Activated CD4-positive, alpha-beta T cell treated with anti-CD3 and anti-CD28 coated beads, Interleukin-2, Interleukin-6, amounts not matched to agents 100 ng/mL and 50 ng/mL, durations not matched to agents 16 hours and 8 hours (primary cell): ENCODE measurements at regions not wholly inside any gene's neighbourhood (a gene's known extent, or its start where the extent isn't known, plus 50 kb on each side); places are given as distances from the start of the nearest gene placed in this dataset.

ENCODE experiments used
- DNase-seq: peaks from one replicate; pipeline ENCODE4 v3.0.0-alpha.2; 2020

DNA sequence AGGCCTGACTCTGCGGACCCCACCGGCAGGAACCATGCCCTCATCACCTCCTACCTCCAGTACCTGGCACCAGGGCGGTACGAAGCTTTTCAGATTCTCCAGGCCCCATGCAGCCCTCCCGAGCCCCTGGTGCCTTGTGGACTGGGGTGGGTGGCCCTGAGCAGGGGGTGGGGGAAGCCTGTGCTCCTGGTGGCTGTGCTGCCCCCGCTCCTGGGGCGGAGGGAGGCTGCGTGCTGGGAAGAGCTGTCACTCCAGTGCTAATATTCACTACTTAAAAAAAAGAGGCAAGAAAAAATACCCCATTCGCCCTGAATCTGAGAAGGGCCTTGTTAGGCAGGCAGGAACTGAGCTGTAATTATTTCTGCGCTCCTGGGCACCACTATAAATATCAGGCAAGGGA lies 111.8 kb downstream of the ENGASE start:
- no peak for DNase-seq

DNA sequence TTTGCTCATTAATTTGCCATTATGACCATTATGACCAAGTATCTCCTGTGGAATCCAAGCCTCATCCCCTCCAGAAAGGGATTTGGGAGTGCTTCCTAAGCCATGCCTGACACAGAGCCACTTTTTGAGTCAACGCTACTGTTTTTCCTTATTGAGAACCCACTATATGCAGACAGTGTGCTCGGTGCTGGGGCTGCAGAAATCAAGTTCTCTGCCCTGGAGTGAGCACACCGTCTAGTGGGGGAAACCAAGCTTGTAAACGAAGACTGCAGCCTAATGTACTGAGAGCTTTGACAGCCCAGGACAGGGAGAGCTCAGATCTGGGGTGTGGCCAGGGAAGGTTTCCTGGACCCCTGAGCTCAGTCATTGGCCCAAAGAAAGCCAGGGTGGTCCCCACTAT lies 111.0 kb downstream of the ENGASE start:
- no peak for DNase-seq

DNA sequence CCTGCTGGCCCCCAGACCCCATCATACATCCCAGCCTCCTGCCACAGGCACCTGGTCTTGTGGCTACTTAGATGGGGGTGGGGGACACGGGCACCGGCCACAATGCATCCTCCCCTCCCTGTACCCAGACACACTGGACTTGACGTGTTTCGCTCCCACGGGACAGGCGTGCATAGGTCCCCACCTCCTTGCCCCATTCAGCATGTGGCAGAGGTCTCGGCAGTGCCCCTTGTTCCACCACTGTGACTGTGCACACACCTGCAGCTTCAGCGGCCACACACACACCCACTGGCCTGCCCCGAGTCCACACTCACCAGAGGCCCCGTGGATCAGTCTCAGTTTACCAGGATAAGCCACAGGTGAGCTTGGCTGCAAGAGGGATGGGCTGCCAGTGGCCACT lies 109.6 kb downstream of the ENGASE start:
- no peak for DNase-seq

DNA sequence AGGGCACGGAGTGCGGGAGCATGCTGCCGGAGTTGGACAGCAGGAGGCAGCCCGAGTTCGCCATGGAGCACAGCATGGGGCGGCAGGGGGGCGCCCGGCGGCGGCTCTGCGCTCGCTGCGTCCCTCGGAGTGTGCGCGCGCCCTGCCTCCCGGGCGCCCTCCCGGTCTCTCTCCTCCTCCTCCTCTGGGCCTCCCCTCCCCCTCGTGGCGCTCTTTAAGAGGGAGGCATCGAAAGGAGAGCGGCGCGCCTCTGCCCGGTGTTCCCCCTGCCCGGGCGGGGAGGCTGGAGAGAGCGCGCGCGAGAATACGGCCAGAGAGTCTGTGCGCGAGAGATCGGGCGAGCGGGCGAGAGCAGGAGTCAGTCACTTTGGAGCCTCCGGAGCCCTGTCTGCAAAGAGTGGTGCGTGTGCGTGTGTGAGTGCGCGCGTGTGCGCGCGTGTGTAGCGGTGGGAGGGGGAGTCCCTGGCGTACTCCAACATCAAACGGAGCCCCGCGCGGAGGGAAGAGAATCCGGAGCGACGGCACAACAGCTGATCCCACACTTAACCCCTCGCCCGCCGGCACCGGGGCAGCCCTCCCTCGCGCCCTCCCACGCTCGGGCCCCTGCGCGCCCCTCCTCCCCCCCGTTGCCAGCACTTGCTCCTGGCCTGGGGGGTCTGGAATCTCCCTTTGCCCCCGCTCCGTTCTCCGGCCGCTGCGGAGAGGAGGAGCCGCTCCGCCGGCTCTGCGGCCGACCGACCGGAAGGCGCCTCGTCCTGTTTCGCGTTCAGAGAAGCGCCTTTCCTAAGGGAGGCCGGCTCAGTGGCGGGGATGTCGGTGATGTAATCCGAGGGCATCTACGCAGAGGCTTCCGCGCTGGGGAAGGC lies 108.9 kb downstream of the ENGASE start:
- no peak for DNase-seq

DNA sequence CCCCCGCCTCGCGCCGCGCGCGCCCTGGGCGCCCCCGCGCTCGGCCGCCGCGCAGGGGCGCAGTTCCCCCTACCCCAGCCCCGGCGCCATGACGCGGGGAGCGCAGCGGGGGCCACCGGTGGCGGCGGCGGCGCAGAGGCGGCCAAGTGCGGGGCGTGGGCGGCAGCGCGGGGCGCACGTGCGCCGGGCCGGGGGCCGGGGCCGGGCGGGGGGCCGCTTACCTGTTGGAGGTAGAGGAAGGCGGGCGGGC lies 108.3 kb downstream of the ENGASE start:
- no peak for DNase-seq

DNA sequence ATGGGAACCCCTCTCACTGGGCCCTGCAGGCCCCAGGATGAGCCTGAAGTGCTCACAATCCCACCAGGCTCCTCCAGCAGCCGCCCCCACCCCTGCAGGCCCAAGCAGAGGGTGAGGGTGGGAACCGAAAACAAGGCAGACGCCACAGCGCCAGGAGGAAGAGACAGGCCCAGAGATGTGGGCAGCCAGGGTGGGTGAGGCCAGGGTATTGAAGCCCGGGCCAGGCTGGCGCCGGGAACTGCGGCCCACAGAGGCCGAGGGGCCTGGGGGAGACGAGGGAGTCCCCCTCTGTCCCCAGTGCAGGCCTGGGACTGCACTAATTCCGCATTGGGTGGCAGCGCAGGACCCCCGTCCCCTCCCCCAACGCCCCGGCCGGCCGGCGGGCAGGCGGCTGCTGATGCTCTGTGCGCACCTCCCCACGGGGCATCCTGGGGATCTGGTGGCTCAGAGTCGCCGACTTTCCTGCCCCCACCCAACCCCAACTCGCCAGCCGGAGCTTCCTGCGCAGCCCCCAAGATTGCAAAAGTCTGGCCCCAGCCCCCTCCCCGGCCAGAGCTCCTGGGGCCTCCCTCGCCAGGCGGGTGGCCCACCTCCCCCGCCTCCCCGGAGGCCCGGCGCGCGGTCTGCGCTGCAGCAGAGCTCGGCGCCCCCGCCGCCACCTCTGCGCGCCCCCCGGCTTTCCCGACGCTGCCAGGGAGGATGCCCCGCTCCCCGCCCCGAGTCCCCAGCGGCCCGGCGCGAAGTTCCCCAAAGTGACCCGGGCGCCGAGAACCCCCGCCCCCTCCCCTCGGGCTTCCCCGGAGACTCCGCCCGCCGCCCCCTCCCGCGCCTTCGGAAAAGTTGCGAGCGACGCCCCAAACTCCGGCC lies 107.8 kb downstream of the ENGASE start:
- no peak for DNase-seq

DNA sequence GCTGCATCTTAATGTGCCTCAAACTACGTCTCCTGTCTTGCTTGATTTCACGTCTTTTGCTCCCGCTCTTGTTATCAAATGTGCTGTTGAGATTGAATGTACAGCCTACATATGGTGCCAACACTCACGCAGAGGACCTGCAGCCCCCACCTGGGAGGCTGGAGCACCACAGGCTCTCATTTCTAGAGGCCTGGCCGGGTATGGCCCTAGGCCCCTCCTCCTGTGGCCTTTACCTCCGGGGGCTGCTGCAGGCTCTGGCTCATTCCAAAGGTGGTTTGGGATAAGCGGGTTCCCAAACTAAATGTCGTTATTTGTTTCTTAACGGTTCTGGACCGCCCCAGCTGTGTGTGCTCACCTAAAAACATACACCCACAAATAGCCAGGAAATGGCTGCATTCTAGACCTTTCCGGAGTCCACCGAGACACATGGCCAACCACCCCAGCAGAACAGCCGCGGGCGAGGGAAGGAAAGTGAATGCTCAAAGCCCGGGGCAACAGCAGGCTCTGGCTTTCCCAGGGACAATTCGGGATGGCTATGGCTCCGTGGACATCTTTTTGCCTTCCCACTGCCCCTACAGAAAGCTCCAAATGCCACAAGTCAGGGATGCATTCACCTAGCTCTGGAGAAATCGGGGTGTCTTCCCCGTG lies 105.9 kb downstream of the ENGASE start:
- DNase-seq, result no peak

DNA sequence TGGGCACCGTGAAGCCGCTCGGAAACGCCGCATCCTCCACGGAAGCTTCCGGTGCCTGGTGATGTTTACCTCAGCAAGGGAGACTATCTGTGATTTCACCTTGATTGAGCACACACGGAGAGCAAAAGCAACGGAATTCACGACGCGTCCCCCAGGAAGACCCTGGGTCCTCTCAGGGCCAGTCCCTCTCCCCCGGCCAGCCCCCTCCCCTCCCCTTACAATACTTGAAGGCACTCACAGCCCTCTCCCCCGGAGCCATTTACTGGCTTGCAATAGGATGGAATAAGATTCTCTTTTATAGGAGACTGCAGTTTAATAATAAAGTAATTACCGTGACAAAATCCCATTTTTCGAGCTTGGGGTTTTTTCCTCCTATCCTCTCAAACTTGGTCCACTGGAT lies 104.7 kb downstream of the ENGASE start:
- no peak for DNase-seq

DNA sequence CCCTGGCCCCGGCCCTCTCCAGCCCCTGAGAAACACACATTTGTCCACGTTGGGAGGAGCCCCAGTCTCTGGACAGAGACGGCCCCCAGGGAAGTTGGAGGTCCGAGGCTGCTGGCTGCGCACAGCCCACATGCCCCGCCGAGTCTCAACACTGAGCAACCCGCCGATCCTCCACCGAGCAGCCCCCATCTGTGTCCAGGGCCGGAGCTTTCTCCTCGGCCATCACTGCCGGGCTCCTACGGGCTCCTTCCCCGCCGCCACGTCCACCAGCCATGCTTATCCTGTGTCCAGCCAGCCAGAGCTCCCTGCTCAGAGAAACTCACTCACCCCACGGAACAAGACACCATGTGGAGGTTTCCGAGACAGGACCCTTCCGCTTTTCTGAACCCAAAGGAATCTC lies 103.3 kb downstream of the ENGASE start:
- no peak for DNase-seq

DNA sequence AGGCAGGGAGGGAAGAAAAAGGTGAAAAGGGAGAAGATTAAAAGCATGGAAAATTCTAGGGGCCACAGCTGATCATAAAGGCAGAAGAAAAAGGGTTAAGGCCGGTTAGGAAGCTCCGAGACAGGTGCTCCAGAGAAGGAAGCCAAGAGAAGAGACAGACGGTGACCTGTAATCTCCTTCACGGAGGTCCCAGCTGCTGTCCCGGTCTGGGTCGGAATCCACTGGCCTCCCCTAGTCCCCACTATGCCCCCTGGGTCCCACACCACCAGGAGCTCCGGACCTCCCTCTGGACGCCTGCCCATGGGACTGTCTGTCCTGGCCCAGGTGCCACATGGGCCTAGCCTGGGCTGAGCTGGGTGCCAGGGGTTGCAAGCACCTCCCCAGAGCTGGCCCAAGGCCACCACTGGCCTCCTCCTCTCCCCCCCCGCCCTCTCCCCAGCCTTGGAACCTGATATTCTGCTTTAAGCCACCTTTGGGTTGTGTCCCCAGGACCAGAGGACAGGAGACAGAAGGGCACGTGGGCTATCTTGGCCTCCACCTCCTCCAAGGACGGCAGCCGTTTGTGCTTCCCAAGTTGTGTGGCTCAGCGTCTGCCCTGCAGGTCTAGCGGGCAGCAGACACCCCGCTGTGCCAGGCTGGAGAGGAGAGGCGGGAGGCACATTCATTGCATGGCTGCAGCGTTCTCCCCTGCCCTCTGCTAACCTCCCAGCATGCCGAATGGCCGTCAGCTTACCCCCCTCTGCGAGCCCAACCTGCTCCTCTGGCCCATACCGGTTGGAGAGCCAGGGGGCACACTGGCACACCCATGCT lies 102.4 kb downstream of the ENGASE start:
- DNase-seq, result no peak

DNA sequence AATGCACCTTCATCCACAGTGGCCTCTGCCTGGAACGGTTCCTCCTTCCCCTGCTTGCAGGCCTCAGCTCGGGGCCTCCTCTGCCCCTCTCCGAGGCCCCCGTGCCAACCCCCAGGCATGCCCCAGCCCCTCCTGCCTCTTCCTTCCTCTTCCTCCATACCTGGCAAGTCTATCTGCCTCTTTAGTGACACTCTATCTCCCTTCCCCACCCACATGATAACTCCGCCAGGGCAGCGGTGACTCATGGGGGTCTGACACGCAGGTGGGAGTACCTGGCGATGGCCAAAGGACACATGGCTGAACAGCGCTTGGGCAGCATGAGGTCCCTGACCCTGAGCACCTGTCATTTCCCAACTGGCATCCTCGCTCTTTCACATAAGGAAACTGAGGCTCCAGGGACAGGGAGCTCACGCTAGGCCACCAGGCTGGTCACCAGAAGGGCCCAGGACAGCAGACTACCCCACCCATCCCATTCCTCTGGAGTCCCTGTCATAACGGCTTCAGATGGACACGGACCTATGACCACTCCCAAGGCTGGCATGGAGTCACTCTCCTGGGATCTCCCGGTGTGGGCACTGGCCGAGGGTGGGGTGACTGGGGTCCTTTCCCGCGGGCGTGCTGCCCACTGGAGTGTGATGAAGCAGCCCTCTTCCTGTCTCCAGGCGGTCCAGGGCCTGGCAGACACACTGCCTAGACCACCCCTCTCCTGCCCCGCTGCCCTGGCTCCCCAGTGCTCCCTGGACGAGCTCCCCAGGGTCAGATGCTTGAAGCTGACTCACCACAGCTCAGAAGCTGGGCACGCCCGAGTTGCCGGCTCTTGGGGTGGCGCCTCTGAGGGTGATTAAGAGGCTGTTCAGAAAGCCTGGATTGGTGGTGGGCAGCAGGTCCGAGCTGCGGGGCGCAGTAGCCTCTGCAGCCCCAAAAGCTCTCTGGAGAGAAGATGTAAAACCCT lies 100.6 kb downstream of the ENGASE start:
- no peak for DNase-seq

DNA sequence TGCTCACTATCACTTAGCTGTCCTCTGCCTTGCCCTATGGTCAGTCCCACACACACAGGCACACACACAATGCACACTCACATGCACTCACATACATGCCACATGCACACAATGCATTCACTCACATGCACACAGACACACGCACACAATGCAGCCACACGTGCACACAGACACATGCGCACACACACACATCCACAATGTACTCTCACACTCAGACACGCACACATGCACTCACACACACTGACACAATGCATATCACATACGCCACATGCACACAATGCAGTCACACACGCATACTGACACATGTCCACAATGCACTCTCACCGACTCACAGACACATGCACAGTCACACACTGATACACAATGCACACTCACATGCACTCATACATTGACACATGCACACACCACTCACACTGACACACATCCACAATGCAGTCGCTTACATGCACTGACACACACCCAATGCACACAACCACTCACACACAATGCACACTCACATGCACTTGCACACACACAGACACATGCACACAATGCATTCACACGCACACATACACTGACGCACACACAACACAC lies 99.7 kb downstream of the ENGASE start:
- no peak for DNase-seq

DNA sequence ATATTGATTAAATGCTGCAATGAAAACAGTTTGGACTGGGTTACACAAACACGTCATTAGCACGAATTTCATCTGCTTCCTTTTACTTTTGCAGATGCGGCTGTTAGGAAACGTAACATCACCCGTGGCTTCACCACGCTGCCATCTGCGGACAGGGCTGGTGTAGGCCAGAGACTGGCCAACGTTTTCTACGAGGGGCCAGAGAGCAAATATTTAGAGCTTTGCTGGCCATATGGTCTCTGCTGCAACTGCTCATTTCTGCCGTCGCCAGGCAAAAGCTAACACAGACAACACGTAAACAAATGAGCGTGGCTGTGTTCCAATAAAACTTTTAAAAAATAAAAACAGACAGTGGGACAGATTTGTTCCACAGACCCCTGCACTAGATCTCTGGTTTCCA lies 96.6 kb downstream of the ENGASE start:
- DNase-seq, result no peak

DNA sequence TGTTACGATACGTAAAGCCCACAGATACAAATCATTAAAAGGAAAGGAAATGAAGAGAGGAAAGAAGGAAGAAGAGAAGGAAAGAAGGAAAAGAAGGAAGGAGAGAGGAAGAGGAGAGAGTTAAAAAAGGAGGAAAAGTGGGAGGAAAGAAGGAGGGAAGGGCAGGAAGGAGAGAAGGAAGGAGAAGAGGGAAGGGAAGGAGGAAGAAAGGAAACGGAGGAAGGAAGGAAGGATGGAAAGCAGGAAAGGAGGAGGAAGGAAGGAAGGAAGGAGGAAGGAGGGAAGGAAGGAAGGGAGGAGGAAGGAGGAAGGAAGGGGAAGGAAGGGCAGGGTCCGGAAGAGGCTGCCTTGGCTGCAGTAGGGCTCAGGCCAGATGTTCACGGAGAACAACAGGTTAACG lies 95.2 kb downstream of the ENGASE start:
- no peak for DNase-seq

DNA sequence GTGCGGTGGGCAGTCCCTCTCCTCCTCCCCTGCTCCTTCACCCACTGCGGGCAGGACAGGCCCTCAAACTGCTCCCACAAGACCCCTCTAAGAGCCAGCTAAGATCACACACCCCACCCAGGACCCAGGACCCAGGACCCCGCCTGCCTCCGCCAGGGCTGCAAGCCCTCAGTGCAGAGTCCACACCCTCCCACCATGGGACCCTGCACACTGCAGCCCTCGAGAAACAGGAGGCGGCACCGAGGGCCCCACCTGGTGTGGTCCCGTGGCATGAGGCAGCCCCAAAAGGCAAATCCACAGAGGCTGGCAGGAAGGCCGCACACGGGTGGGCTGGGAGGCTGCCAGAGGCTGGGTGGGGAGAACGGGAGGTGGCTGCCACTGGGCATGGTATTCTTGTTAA lies 94.7 kb downstream of the ENGASE start:
- DNase-seq, result no peak

DNA sequence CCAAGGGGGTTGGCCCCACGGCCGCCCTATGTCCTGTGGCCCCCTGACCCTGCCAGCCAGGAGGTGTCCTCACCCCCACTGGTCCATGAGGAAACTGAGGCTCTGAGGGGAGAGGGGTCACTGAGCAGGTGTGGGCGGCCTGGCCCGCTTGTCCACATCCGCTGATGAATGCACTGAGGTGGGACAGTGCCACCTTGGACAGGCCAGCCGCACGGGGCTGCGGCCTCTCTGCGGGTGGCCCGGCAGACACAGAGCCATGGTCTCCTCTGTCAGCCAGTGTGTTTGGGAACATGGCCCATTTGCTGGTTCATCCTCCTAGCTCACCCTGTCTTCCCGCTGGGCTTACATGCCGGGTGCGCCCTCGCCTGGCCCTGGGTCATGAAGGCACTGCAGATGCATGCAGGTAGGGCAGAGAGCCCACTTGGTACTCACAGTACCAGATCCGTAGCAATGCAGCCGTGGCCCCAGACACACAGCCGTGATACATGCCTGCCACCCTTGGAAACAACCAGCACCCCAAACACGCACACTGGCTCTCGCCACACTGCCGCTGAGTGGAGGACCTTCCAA lies 93.9 kb downstream of the ENGASE start:
- no peak for DNase-seq

DNA sequence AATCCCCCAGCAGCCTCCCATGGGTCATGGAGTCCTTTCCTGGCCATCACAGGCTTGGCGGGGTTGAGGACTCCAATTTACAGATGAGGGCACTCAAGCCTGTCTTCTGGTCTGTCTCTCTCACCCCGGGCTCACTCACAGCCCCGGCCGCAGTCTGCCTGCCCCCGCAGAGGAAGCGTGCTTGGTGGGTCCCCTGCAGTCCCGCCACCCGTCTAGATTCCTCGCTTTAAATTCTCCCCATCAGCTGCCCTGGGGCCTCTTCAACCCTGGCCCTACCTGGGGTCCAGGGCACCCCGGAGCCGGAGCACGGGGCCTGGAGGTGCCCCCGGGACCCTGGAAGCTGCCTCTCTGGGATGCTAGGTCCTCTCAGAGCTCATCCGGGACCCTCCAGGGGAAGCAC lies 92.9 kb downstream of the ENGASE start:
- no peak for DNase-seq

DNA sequence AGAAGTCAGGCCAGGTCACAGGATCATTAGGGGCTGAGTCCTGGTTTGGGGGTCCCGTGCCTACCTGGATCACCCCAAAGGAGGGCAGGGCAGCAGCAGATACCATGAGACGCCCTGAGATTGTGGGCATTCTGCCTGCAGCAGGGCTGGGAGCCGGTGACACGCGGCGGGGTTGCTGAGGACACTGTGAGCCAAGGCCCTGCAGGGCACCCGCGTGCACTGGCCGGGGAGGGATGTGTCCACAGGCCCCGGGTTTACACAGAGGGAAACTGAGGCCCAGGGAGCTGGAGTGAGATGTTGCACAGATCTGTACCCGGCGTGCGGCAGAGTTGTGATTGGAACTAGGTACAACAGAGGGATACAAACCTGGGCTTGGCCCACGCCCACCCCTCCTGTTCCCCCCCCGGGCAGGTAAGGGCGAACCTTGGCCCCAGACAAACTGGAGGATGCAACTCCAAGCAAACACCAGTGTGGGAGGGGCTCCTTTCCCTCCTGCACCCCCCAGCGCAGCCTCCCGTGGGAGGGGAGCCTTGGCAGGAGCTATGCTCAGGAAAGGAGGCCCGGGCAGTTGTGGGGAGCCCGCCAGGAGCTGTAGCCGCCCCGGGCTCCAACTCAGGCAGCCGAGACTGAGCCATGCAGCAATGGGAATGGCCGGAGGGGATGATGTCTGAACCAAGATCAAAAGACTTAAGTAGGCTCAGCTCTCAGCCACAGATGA lies 91.3 kb downstream of the ENGASE start:
- no peak for DNase-seq

DNA sequence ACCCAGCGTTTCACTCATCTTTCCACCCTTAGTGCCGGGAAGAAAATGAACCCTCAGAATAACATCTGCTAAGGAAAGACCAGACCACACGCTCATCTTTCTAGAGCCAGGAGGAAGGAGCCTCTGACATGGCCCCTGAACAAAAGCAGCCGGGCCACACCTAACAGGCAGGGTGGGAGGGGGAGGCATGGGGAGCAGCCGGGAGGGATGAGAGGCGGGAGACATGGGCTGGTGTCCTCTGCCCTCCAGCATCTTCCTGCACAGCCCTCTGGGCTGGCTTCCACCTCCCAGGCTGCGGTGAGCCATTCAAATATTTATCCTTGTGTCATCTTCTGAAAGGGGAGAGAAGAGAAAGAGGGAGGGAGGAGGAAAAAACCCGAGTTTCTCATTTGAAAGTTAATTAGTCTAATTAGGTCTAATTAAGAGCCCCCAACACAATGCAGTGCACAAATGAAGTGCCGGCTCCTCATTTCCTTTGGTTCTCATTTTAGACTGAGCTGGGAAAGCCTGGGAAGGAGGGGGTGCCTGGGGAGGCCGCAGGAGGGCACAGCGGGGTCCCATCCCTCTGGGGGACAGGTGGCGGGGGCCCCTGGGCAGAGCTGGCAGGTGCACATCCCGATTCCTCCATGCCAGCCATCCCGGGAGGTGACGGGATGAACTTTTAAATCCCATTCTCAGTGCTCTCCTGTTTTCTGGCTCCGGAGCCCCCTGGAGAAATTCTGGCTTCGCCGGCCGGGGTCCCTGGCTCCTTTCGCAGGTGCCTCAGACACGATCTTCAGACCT lies 90.5 kb downstream of the ENGASE start:
- DNase-seq, result no peak

DNA sequence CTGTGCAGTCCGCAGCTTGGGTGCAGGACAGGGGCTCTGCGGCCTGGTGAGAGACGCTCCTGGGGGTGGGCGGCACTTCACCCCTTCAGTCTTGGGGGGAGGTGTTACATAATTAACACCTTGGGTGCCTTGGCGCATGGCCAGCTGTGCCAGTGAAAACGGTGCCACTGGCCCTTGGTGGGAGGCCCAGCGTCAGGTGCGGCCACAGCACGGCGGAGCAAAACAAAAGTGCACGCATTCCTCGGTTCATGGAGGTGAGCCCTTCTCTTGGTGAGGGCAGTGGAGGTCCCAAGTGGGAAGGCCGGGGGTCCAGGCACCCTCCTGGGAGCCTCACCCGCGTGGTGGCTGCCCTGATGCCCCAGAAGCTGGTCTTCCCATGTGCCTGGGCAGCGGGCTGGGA lies 89.8 kb downstream of the ENGASE start:
- no peak for DNase-seq
